HG03045 (cell line): ENCODE measurements at regions not wholly inside any gene's neighbourhood (a gene's known extent, or its start where the extent isn't known, plus 50 kb on each side); places are given as distances from the start of the nearest gene placed in this dataset.

Experiments used
- ATAC-seq: cut with Tn5 transposase; IDR thresholded peaks from one replicate; pipeline ENCODE4 v1.9.1; 2021; ENCODE audit warnings: mild to moderate bottlenecking, moderate library complexity; ENCODE audit not compliant: unreplicated experiment

GRCh38 chr16:66290431-66290830 is 76.1 kb upstream of the CDH5 start:
- ATAC-seq = no peak

- no peak for ATAC-seq
These were observed 76.5 kb upstream of the CDH5 start for GRCh38 chr16:66289986-66290385.

GRCh38 chr16:66289051-66289680 is 77.3 kb upstream of the CDH5 start:
- no peak for ATAC-seq

GRCh38 chr16:66287926-66288325 is 78.6 kb upstream of the CDH5 start:
- no peak for ATAC-seq

GRCh38 chr16:66287416-66287815 is 79.1 kb upstream of the CDH5 start:
- no peak for ATAC-seq

- no peak for ATAC-seq
These were observed 80.0 kb upstream of the CDH5 start for GRCh38 chr16:66286527-66286926.

- no peak for ATAC-seq
These were observed 87.8 kb upstream of the CDH5 start for GRCh38 chr16:66278604-66279262.

GRCh38 chr16:66278111-66278531 is 88.4 kb upstream of the CDH5 start:
- ATAC-seq = no peak

GRCh38 chr16:66277311-66278070 is 89.0 kb upstream of the CDH5 start:
- no peak for ATAC-seq

GRCh38 chr16:66275775-66276428 is 90.6 kb upstream of the CDH5 start:
- no peak for ATAC-seq

- no peak for ATAC-seq
These were observed 92.0 kb upstream of the CDH5 start for GRCh38 chr16:66274335-66275110.

- ATAC-seq = no peak
These were observed 92.7 kb upstream of the CDH5 start for GRCh38 chr16:66273644-66274334.

GRCh38 chr16:66273053-66273452 is 93.4 kb upstream of the CDH5 start:
- ATAC-seq = no peak

GRCh38 chr16:66272461-66272860 is 94.0 kb upstream of the CDH5 start:
- ATAC-seq = no peak

- no peak for ATAC-seq
These were observed 95.1 kb upstream of the CDH5 start for GRCh38 chr16:66271074-66272060.

- ATAC-seq = peak; percentile 53
These were observed 96.1 kb upstream of the CDH5 start for GRCh38 chr16:66270333-66270927.

- no peak for ATAC-seq
These were observed 96.7 kb upstream of the CDH5 start for GRCh38 chr16:66269617-66270332.
